ENCODE measurements at regions not wholly inside any gene's neighbourhood (a gene's known extent, or its start where the extent isn't known, plus 50 kb on each side); places are given as distances from the start of the nearest gene placed in this dataset.

- Histone ChIP-seq H3K4me3 (ENCODE audit: low read depth, low read length, poor library complexity, severe bottlenecking) (no peak overlapping the region), H3K9me2 (ENCODE audit: low read depth, low read length) (no peaks in the 10 kb centered on the region), H3K9me3 (ENCODE audit: low read length) (peaks cover 3% of the 10 kb centered on the region; the same call in 1 of the 2 replicates), H3K4me2 (ENCODE audit: low read length) (no peak overlapping the region), H3K27ac (ENCODE audit: low read depth, low read length, poor library complexity, severe bottlenecking) (no peak overlapping the region), H2AFZ (ENCODE audit: low read length) (no peak overlapping the region), H3F3A (ENCODE audit: insufficient read depth, low read length) (no peaks in the 10 kb centered on the region), H3K9ac (ENCODE audit: low read length) (no peak overlapping the region), H3K27me3 (ENCODE audit: insufficient read depth, low read length) (no peaks in the 10 kb centered on the region), H4K20me1 (ENCODE audit: insufficient read depth, low read length) (no peaks in the 10 kb centered on the region), H3K36me3 (ENCODE audit: insufficient read depth, low read length) (no peaks in the 10 kb centered on the region), H3K4me1 (ENCODE audit: insufficient read depth, low read length, severe bottlenecking) (no peaks in the 10 kb centered on the region), H3K79me2 (ENCODE audit: insufficient read depth, low read length) (no peaks in the 10 kb centered on the region)
- TF ChIP-seq EZH2 (IDR thresholded peaks at IDR 0.05; ENCODE audit: borderline replicate concordance, low read length), result no peak
- TF ChIP-seq CTCF (IDR thresholded peaks at IDR 0.05; ENCODE audit: low read length), result no peak
Observed at GRCh38 chr14:89638891-89639290, 221.9 kb upstream of the FOXN3 start.

GRCh38 chr14:89637581-89637980, 220.5 kb upstream of the FOXN3 start:
- Histone ChIP-seq H3K9me2 (ENCODE audit: low read depth, low read length) (no peaks in the 10 kb centered on the region), H3F3A (ENCODE audit: insufficient read depth, low read length) (no peaks in the 10 kb centered on the region), H3K27me3 (ENCODE audit: insufficient read depth, low read length) (no peaks in the 10 kb centered on the region), H4K20me1 (ENCODE audit: insufficient read depth, low read length) (no peaks in the 10 kb centered on the region), H3K4me3 (ENCODE audit: low read depth, low read length, poor library complexity, severe bottlenecking) (no peak overlapping the region), H3K9ac (ENCODE audit: low read length) (no peak overlapping the region), H3K79me2 (ENCODE audit: insufficient read depth, low read length) (no peaks in the 10 kb centered on the region), H3K4me2 (ENCODE audit: low read length) (no peak overlapping the region), H2AFZ (ENCODE audit: low read length) (no peak overlapping the region), H3K36me3 (ENCODE audit: insufficient read depth, low read length) (no peaks in the 10 kb centered on the region), H3K27ac (ENCODE audit: low read depth, low read length, poor library complexity, severe bottlenecking) (no peak overlapping the region), H3K9me3 (ENCODE audit: low read length) (peaks cover 3% of the 10 kb centered on the region; the same call in 1 of the 2 replicates), H3K4me1 (ENCODE audit: insufficient read depth, low read length, severe bottlenecking) (no peaks in the 10 kb centered on the region)
- no peak for TF ChIP-seq EZH2 (IDR thresholded peaks at IDR 0.05; ENCODE audit: borderline replicate concordance, low read length)
- no peak for TF ChIP-seq CTCF (IDR thresholded peaks at IDR 0.05; ENCODE audit: low read length)

DNA sequence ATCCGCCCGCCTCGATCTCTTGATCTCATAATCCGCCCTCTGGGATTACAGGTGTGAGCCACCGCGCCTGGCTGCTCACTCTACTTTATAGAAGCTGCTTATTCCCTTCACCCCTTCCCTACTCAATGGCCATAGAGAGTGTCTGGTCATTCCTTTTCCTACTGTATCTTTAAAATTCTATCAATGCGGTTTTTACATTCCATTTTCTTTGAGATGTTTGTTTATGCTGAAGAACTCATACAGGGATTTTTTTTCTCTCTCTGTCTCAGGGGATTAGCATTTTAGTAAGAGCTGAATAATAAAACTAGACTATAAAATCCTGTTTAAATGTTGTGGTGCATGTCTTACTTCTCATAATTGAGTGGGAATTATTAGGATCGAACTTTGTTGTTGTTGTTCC, 218.6 kb upstream of the FOXN3 start:
- Histone ChIP-seq H3K36me3 (ENCODE audit: insufficient read depth, low read length) (no peaks in the 10 kb centered on the region), H3K9ac (ENCODE audit: low read length) (no peak overlapping the region), H3K27ac (ENCODE audit: low read depth, low read length, poor library complexity, severe bottlenecking) (no peak overlapping the region), H3K79me2 (ENCODE audit: insufficient read depth, low read length) (no peaks in the 10 kb centered on the region), H3K9me3 (ENCODE audit: low read length) (peaks cover 3% of the 10 kb centered on the region; the same call in 1 of the 2 replicates), H3F3A (ENCODE audit: insufficient read depth, low read length) (no peaks in the 10 kb centered on the region), H4K20me1 (ENCODE audit: insufficient read depth, low read length) (no peaks in the 10 kb centered on the region), H3K4me1 (ENCODE audit: insufficient read depth, low read length, severe bottlenecking) (no peaks in the 10 kb centered on the region), H2AFZ (ENCODE audit: low read length) (no peak overlapping the region), H3K4me2 (ENCODE audit: low read length) (no peak overlapping the region), H3K4me3 (ENCODE audit: low read depth, low read length, poor library complexity, severe bottlenecking) (no peak overlapping the region), H3K9me2 (ENCODE audit: low read depth, low read length) (no peaks in the 10 kb centered on the region), H3K27me3 (ENCODE audit: insufficient read depth, low read length) (no peaks in the 10 kb centered on the region)
- TF ChIP-seq CTCF (IDR thresholded peaks at IDR 0.05; ENCODE audit: low read length) (no peak), EZH2 (IDR thresholded peaks at IDR 0.05; ENCODE audit: borderline replicate concordance, low read length) (no peak)

Measured in OCI-LY1 (cell line).